GM23338 (cell line): ENCODE measurements at regions not wholly inside any gene's neighbourhood (a gene's known extent, or its start where the extent isn't known, plus 50 kb on each side); places are given as distances from the start of the nearest gene placed in this dataset.

Experiments used
- ATAC-seq: fragments of 200-7000 bp; cut with Tn5 transposase; 3 replicates; pipeline ENCODE4 v1.9.1; 2020
- DNase-seq: peaks from one replicate; pipeline ENCODE4 v3.0.0-alpha.2; 2015; ENCODE audit warnings: low spot score
- H2AFZ ChIP-seq: fragments of 200-600 bp; sonication (generic); 2 replicates; pipeline ENCODE4 v1.8.0; 2016; ENCODE audit warnings: antibody characterized with exemption, mild to moderate bottlenecking, moderate library complexity
- H3F3A ChIP-seq: fragments of 200-600 bp; sonication (generic); replicated peaks from 2 replicates; pipeline ENCODE4 v1.8.0; 2017; ENCODE audit warnings: antibody characterized with exemption, mixed run types, low read depth
- H3K27ac ChIP-seq: fragments of 200-600 bp; sonication (generic); 2 replicates; pipeline ENCODE4 v1.6.1; 2016; ENCODE audit warnings: low read depth
- H3K27me3 ChIP-seq: fragments of 200-600 bp; sonication (generic); 2 replicates; pipeline ENCODE4 v1.8.0; 2016; ENCODE audit warnings: mild to moderate bottlenecking, mixed run types, moderate library complexity; ENCODE audit not compliant: insufficient read depth
- H3K36me3 ChIP-seq: fragments of 200-600 bp; sonication (generic); 2 replicates; pipeline ENCODE4 v1.8.0; 2016; ENCODE audit warnings: mild to moderate bottlenecking; ENCODE audit not compliant: insufficient read depth
- H3K4me1 ChIP-seq: fragments of 200-600 bp; sonication (generic); 2 replicates; pipeline ENCODE4 v1.8.0; 2016; ENCODE audit warnings: mild to moderate bottlenecking, moderate library complexity; ENCODE audit not compliant: insufficient read depth
- H3K4me2 ChIP-seq: fragments of 200-600 bp; sonication (generic); 2 replicates; pipeline ENCODE4 v1.7.1; 2017; ENCODE audit warnings: mixed run types
- H3K4me3 ChIP-seq: fragments of 200-600 bp; sonication (generic); 2 replicates; pipeline ENCODE4 v1.6.1; 2016; ENCODE audit warnings: mixed run types
- H3K79me2 ChIP-seq: fragments of 200-600 bp; sonication (generic); replicated peaks from 2 replicates; pipeline ENCODE4 v1.8.0; 2017; ENCODE audit warnings: mild to moderate bottlenecking; ENCODE audit not compliant: insufficient read depth
- H3K9me2 ChIP-seq: fragments of 200-600 bp; sonication (generic); 2 replicates; pipeline ENCODE4 v1.8.0; 2017; ENCODE audit not compliant: insufficient read depth
- H4K20me1 ChIP-seq: fragments of 200-600 bp; sonication (generic); replicated peaks from 2 replicates; pipeline ENCODE4 v1.8.0; 2017; ENCODE audit warnings: mild to moderate bottlenecking; ENCODE audit not compliant: insufficient read depth
- H3K27ac Mint-ChIP-seq: 2 replicates; pipeline ENCODE4 v1.8.0; 2020; ENCODE audit warnings: inconsistent platforms, mild to moderate bottlenecking, moderate library complexity, mixed read lengths
- H3K27me3 Mint-ChIP-seq: 3 replicates; pipeline ENCODE4 v1.8.0; 2022; ENCODE audit warnings: low read depth, mild to moderate bottlenecking, moderate library complexity, mixed read lengths, inconsistent platforms; ENCODE audit not compliant: insufficient read depth, poor library complexity
- H3K36me3 Mint-ChIP-seq: 3 replicates; pipeline ENCODE4 v1.8.0; 2021; ENCODE audit warnings: low read depth, mild to moderate bottlenecking, inconsistent platforms, moderate library complexity, mixed read lengths
- H3K4me1 Mint-ChIP-seq: 3 replicates; pipeline ENCODE4 v1.8.0; 2020; ENCODE audit warnings: mild to moderate bottlenecking, inconsistent platforms, mixed read lengths
- H3K4me3 Mint-ChIP-seq: 3 replicates; pipeline ENCODE4 v1.8.0; 2021; ENCODE audit warnings: moderate library complexity, mild to moderate bottlenecking, inconsistent platforms, mixed read lengths
- H3K9me3 Mint-ChIP-seq: 3 replicates; pipeline ENCODE4 v1.8.0; 2020; ENCODE audit warnings: moderate library complexity, mild to moderate bottlenecking, inconsistent platforms, mixed read lengths
- CREB1 ChIP-seq: fragments of 250-450 bp; sonication (Bioruptor Pico); IDR thresholded peaks from 2 replicates; pipeline ENCODE4 v1.5.0; 2020; ENCODE audit warnings: low read depth, mild to moderate bottlenecking, moderate library complexity
- CTCF ChIP-seq, 2 experiments: fragments of 200-600 bp in 1 of 2; sonication (generic) in 1 of 2; conservative IDR thresholded peaks; 2 replicates each; pipeline versions ENCODE4 v1.5.1 to v1.6.1; 2016 to 2017; ENCODE audit warnings: antibody characterized with exemption in 2 of 2, low read depth in 2 of 2, mild to moderate bottlenecking in 2 of 2, moderate library complexity in 1 of 2
- ETS1 ChIP-seq: IDR thresholded peaks from 2 replicates; pipeline ENCODE4 v1.6.1; 2016; ENCODE audit warnings: antibody characterized with exemption
- EZH2 ChIP-seq: fragments of 200-600 bp; sonication (generic); IDR thresholded peaks from one replicate; pipeline ENCODE4 v1.8.0; 2017; ENCODE audit warnings: antibody characterized with exemption, mild to moderate bottlenecking, low read depth; ENCODE audit not compliant: unreplicated experiment
- NANOG ChIP-seq: IDR thresholded peaks from 2 replicates; pipeline ENCODE4 v1.6.1; 2016; ENCODE audit warnings: antibody characterized with exemption, borderline replicate concordance
- POLR2AphosphoS5 ChIP-seq: IDR thresholded peaks from 2 replicates; pipeline ENCODE4 v1.6.1; 2016; ENCODE audit warnings: antibody characterized with exemption, low read depth
- REST ChIP-seq: IDR thresholded peaks from one replicate; pipeline ENCODE4 v1.6.1; 2018; ENCODE audit warnings: antibody characterized with exemption; ENCODE audit not compliant: unreplicated experiment
- STAT1 ChIP-seq: IDR thresholded peaks from one replicate; pipeline ENCODE4 v1.6.1; 2016; ENCODE audit warnings: antibody characterized with exemption; ENCODE audit not compliant: unreplicated experiment
- ZNF114 ChIP-seq: fragments of 250-450 bp; sonication (Bioruptor Pico); IDR thresholded peaks from 2 replicates; pipeline ENCODE4 v1.5.0; 2020; ENCODE audit warnings: mild to moderate bottlenecking, moderate library complexity
- ZNF462 ChIP-seq: fragments of 250-450 bp; sonication (Bioruptor Pico); IDR thresholded peaks from 2 replicates; pipeline ENCODE4 v1.5.0; 2020; ENCODE audit warnings: mild to moderate bottlenecking, moderate library complexity

GRCh38 chr2:22628906-22629305 is 756.1 kb upstream of the KLHL29 start:
- no peaks in the 10 kb centered on the region for H4K20me1 ChIP-seq
- no peak overlapping the region for H3K4me3 ChIP-seq
- ATAC-seq: no peak
- no peaks in the 10 kb centered on the region for H3K4me1 ChIP-seq
- H3K4me3 Mint-ChIP-seq: no peak overlapping the region
- no peak overlapping the region for H2AFZ ChIP-seq
- H3K27me3 Mint-ChIP-seq: no peaks in the 10 kb centered on the region
- no peak overlapping the region for H3K27ac Mint-ChIP-seq
- no peaks in the 10 kb centered on the region for H3K27me3 ChIP-seq
- no peaks in the 10 kb centered on the region for H3K79me2 ChIP-seq
- H3K4me1 Mint-ChIP-seq: no peaks in the 10 kb centered on the region
- H3K9me2 ChIP-seq: no peaks in the 10 kb centered on the region
- peaks cover 9% of the 10 kb centered on the region; the same call in 2 of the 3 replicates for H3K36me3 Mint-ChIP-seq
- H3K27ac ChIP-seq: no peak overlapping the region
- H3K36me3 ChIP-seq: no peaks in the 10 kb centered on the region
- TF ChIP-seq ZNF114 (CRISPR knock-in tag) (no peak), ETS1 (no peak), EZH2 (no peak), STAT1 (no peak), CTCF (conservative IDR thresholded peaks at IDR 0.05; ENCODE audit: low read depth in 2 of 2) (no peak), NANOG (no peak), CREB1 (CRISPR knock-in tag) (no peak), POLR2AphosphoS5 (no peak), REST (no peak), ZNF462 (CRISPR knock-in tag) (no peak)
- no peaks in the 10 kb centered on the region for H3F3A ChIP-seq
- DNase-seq: no peak
- peaks cover 11% of the 10 kb centered on the region for H3K9me3 Mint-ChIP-seq
- H3K4me2 ChIP-seq: no peak overlapping the region
